ENCODE measurements at regions not wholly inside any gene's neighbourhood (a gene's known extent, or its start where the extent isn't known, plus 50 kb on each side); places are given as distances from the start of the nearest gene placed in this dataset.

DNA sequence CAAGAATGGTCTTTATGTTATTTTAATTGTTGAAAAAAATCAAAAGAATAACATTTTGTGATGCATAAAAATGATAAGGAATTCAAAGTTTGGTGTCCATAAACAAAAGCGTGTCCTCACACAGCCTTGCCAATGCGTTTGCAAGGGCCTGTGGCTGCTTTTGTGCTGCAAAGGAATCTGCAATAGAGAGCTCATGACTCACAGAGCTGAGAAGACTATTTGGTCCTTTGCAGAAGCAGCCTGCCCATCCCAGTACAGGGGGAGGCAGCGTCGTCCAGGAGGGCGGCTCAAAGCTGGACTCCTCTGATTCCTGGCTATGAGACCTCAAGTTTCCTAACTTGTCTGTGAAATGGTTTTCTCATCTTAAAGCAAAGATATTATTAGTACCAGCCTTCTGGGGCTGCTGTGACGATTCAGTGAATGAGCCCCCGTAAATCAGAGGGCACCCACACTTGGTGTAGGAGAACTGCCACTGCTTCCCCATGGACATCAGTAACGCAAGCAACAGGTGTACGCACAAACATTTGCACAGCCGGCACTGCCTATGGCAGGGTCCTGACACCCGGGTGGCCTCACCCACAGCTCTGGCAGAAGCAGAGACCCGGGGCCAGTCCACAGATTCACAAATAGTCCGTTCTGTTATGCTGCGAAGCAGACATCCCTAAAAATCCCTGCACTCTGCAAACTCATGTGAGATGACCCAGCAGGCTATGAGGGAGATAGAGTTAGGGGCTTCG is 70.6 kb upstream of the ASAP2 start:
- no peak for DNase-seq

DNA sequence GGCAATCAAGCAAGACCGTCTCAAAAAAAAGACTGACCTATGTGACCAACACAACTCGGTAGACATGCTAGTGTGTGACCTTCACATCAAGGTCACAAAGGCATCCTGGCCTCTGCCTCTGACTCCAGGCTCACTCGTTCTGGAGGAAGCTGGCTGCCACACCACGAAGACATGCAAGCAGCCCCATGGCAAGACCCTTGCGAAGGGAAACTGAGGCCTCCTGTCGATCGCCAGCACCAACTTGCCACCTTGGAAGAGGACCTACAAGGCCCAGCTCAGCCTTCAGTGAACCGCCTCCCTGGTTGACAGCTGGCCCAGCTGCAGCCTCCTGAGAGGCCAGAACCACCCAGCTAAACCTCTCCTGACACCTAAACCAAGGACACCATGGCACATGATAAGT is 79.3 kb upstream of the ASAP2 start:
- no peak for DNase-seq

DNA sequence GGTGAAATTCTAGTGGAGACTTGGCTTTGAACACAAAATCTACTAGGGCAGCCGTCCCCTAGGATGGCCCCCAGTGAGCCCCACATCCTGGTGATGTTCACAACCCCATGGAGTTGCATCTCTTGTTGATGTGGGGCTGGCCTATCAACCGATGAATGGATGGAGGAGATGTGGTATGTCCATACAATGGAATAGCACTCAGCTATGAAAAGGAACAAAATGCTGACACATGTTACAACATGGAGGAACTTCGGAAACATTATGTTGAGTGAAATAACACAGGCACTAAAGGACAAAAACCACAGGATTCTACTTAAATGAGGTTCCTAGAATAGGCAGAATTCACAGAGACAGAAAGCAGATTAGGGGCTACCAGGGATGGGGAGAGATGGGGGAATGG is 80.1 kb upstream of the ASAP2 start:
- no peak for DNase-seq

DNA sequence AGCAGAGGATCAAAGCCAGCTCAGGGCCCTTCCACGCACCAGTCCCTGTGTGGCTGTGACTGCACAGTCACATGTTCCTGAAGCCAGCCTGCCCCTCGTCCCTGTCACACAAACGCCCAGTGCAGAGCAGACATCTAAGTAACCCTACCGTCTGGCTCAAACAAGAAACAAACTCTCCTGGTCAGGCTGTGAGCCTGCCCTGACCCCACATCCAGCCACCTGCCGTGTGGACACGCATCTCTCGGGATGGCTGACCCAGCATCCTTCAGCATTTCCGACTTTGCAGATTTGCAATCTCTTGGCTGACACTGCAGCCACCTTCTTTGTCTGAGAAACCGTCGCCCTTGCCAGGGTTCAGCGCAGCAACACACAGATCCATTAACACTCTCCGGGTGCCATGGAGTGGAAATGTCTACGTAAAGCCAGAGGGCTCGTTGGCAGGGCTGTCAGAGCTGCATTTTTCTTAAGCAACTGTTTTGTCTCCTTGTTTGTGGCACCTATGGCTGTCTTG is 82.3 kb upstream of the ASAP2 start:
- DNase-seq, result no peak

GRCh38 chr2:9123069-9123468 is 83.5 kb upstream of the ASAP2 start:
- no peak for DNase-seq

- no peak for DNase-seq
Measured at GRCh38 chr2:9122367-9122766, 84.2 kb upstream of the ASAP2 start.

DNA sequence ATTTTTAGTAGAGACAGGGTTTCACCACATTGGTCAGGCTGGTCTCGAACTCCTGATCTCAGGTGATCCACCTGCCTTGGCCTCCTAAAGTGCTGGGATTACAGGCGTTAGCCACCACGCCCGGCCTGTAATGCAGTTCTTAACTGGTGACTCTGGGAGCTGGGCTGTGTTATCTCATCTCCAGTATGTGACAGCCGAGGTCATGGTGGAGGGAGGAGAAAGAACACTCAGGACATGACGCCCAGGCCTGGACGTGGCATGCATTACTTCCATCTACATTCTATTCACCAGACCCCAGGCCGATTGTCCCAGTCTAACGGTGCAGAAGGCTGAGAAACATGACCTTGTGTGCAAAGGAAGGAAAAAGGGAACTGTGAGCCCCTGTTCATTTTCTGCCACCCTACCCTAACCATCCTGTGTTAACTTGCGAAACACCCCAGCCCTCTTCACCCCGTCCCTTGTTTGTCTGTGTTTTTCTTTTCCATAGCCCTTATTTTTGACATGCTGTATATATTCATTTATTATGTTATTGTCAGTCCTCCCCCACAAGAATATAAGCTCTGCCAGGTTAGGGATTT is 88.1 kb upstream of the ASAP2 start:
- DNase-seq, result no peak

DNA sequence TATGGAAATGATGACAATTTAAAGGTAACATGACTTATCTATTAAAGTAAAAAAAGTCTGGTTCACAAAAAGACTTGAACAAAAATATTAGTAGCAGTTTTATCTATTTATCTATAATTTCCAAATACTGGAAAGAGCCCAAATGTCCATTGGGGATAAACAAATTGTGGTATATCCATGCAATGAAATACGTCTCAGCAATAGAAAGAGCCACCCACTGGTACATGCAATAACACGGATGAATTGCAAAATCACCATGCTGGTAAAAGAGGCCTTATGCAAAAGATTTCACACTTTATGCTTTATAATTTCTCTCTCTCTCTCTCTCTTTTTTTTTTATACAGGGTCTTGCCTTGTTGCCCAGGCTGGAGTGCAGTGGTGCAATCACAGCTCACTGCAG is 91.4 kb upstream of the ASAP2 start:
- no peak for DNase-seq

DNA sequence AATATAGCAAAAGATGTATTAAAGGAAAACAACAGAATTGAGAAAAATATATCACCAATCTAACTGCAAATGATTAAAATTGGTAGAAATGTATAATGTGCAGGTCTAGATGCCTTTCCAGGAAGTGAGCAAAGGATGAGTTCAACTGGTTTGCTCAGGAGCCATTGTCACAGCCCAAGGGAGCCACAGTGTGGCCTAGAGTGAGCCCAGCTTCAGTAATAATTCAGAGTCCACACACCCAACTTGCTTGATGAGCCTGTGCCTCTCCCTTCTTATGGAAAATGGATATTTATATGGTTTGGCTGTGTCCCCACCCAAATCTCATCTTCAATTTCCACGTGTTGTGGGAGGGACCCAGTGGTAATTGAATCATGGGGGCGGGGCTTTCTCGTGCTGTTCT is 92.2 kb upstream of the ASAP2 start:
- no peak for DNase-seq

- DNase-seq, result no peak
Measured at GRCh38 chr2:9113916-9114315, 92.7 kb upstream of the ASAP2 start.

DNA sequence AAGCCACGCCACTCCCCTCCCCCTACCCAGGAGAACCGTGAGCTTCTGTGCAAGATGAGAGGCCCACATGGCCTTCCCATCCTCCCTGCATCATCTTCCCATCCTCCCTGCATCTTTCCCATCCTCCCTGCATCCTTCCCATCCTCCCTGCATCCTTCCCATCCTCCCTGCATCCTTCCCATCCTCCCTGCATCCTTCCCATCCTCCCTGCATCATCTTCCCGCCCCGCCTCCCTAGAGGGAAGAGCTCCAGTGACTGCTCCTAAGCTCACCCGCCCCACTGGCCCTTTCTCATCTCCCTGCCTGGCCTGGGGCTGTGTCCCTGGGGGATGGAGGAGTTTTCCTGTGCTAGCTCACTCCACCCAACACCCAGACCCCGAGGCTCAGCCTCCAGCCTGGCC is 93.3 kb upstream of the ASAP2 start:
- DNase-seq, result no peak

- no peak for DNase-seq
Measured at GRCh38 chr2:9112079-9112721, 94.4 kb upstream of the ASAP2 start.

DNA sequence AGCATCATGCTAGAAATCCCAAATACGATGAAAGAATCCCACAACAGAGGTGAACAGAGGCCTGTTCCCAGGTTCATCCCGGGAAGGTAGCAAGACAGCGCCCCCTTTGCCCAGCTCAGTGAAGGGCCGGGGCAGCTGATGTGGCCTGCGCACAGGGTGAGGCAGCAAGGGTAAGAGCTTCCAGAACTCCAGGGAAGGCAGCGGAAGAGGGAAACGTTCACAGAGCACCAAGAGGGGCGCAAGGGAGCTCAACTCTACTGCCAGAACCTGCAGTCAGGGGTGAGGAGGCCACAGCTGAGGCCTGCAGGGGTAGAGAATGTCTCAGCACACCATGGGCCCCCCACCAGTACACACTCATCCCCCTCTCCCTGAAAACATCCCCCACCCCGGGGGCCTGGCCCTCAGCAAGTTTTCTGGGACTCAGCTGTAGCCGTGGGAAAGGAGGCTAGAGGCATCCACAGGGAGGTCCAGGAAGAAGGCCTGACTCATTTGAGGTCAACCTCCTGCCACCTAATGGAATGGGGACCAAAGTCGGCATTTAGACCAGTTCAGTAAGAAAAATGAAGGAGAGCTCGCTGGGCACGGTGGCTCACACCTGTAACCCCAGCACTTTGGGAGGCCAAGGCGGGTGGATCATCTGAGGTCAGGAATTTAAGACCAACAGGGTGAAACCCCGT is 95.6 kb upstream of the ASAP2 start:
- no peak for DNase-seq

DNA sequence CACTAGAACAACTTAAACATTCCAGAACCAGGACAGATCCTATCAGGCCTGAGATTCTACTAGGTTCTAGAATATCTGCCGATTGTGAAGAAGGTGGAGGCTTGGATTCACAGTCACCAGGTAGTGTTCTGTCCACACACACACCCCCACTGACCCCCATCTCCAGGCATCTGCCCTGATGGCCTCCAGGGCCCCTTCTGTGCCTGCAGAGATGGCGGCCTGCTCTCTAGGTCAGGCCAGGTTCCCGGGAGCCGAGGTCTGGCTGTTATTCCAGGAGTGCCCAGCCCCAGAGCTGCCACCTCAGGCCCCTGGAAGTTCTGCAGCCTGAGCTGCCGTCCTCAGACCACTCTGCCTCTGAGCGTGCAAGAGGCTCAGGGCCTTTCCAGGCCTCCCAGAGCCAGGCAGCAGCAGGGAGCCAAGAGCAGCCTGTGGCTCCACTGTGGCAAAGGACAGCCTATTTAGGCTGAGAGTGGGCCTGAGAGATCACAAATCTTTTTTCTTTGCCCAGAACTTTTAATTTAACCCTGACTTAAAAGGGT is 96.2 kb upstream of the ASAP2 start:
- no peak for DNase-seq

- no peak for DNase-seq
Measured at GRCh38 chr2:9109871-9110270, 96.7 kb upstream of the ASAP2 start.

GRCh38 chr2:9108210-9108967 is 98.2 kb upstream of the ASAP2 start:
- DNase-seq, result no peak

DNA sequence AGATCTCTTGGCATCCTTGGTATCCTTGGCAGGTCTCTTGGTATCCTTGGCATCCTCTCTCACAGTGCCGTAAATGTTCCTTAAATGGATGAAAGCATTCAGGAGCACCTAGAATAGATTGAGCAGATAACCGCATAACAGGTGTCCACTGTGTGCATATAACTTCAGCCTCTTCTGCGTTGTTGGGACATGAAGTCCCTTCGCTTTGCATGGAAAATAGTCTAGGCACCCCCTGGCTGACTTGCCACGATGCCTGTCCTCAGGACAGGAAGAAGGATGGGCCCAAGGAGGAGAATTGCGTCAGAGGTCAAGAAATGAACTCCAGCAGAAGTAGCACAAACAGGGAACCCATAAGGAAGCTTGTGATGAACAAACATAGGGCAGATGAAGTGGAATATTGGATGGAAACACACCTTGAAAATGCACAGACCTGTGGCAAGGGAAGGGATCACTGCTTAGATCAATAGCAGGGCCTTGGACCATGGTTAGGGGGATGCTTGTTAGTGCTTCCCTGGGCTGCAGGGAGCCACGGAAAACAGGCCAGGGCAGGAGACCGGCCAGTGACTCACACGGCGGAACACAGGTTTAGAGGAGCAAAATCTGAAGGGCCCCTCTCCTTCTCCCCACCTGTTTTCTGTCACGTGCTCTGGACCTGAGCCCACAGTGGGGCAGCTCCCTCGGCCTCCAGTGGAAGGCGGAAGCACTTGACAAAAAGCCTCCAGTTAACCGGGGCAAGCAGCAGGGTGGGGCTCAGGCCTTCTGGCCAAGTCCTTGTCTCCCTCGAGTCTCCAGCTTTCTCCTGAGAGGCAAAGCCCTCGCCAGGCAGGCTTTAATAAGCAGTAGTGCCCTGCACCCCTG is 99.2 kb upstream of the ASAP2 start:
- DNase-seq, result no peak

DNA sequence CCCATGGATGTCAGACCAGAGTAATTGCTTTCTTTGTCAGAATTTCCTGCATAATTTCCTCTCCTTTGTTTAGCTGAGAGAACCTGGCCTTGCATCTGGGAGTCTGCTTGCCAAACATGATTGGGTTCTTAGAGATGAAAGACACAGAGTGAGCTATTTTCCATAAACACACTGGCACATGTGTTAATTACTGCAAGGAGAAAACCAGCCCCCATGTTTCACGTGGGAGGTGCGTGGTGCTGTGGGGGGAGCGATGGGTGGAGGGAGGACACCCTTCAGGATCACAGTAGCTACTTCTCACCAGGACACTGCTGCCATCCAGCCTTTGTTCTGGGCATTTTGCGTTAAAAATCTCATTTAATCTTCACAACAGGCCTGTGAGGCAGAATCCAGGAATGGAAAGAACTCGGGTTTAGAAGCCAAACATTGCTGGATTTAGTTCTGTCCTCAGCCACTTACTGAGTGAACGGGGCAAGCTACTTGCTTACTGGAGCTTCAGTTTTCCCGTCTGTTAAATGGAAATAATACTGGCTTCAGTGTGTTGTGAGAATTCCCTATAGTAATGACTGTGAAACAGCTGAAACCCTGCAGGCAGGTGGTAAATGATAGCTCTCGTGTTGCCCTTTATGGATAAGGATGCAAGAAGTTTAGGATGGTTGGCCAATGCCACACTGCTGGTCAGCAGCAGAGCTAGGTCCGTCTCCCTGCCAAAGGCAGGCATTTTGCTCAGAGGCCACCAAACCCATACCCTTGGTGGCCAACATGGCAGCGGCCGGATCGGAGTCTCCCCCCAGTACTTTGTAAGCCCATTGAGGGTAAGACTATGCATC is 100.1 kb upstream of the ASAP2 start:
- no peak for DNase-seq

GRCh38 chr2:9105601-9106337 is 100.8 kb upstream of the ASAP2 start:
- DNase-seq, result no peak

GRCh38 chr2:9103663-9104277 is 100.3 kb upstream of the MBOAT2 start:
- DNase-seq, result no peak

All from NCI-H1930 (cell line).